GM21619 (cell line): ENCODE measurements at regions not wholly inside any gene's neighbourhood (a gene's known extent, or its start where the extent isn't known, plus 50 kb on each side); places are given as distances from the start of the nearest gene placed in this dataset.

Experiments
- ATAC-seq: cut with Tn5 transposase; IDR thresholded peaks from one replicate; pipeline ENCODE4 v1.9.1; 2021; ENCODE audit not compliant: unreplicated experiment

DNA sequence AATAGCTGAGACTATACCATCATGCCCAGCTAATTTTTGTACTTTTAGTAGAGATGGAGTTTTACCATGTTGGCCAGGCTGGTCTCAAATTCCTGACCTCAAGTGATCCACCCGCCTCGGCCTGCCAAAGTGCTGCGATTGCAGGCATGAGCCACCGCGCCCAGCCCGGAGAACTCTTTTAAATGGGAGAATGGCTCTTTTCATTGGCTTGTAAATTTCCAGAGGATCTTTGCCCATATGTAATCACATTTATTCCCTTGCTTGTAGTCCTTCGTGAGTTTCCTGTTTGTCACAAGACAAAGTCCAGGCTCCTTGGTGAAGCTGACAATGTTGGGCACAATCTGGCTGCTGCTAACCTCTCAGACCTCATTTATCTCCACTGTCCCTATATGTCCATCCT lies 135.1 kb downstream of the CEP57L1 start:
- ATAC-seq, result no peak

- no peak for ATAC-seq
Measured at GRCh38 chr6:109229536-109229935, 134.2 kb downstream of the CEP57L1 start.

DNA sequence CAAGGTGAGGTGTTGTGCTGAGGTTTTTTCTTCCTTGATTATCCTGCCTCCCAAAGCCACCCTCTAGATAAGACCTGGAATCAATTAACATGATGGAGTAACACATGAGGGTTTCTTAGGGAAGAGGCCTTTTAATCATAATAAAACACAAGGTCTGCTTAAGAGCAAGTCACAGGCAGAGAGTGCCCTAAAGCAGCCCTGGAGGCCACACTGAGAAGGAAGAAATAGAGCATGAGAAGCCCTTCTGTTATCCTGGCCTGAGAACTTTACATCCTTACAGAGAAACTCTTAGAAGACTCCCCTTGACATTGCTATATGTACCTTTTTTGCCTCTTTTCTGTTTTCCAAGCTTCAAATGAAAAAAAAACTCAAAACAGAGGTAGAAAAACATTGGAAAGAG lies 132.3 kb downstream of the CEP57L1 start:
- ATAC-seq, result no peak

DNA sequence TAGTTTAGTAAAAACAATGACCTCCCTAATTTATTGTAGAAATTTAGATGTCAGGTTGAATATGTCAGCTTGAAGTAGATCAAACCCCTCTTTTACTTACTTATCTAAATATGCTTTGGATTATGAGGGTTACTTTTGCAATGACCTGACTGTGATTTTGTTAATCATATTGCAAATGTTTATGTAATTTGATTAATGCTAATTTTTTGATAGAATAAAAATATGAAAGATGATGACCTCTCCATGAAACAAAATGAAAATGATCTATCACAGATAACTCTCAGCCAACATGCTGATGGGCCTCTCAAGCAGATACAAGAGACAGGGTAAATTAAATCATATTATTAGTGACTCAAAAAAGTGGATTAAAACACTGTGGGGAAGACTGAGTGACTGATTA lies 131.0 kb downstream of the CEP57L1 start:
- no peak for ATAC-seq

DNA sequence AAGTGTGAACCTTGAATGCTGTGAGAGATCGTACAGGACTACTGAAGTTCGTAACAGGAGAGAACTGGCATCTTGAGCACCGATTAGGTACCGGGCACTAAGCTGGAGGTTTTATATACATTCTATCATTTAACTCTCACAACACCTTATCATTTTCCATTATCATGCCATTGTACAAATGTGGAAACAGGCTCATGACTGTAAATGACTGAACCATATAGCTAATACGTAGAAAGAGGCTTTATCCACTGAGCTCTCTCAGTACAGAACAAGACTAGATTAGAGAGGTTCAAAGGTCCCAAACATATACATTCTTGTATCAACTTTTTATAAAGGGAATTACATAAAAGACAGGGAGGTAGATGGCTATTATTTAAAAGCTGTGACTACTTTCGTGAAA lies 130.6 kb downstream of the CEP57L1 start:
- no peak for ATAC-seq

DNA sequence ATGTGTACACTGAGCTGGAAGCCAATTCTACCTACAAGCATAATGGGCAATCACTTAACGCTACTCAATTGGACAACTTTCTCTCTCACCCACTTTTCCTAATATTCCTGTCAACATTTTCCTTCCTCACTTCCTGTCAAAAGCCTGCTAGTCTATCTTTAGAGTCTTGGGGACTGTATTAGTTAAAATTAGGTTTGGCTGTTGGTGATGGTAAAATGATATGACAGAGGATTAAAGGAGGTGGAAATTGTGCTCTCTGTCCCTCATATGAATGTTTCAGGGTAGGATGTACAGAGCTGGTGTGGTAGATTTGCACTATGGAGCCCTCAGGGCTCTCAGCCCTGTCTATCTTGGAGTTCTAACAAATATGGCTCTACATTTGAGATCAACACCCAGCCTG lies 129.7 kb downstream of the CEP57L1 start:
- ATAC-seq, result no peak

GRCh38 chr6:109224107-109224875 lies 129.0 kb downstream of the CEP57L1 start:
- ATAC-seq, result no peak

- no peak for ATAC-seq
Measured at GRCh38 chr6:109222848-109223247, 127.5 kb downstream of the CEP57L1 start.

- ATAC-seq, result no peak
Measured at GRCh38 chr6:109221543-109222195, 126.4 kb downstream of the CEP57L1 start.
